Natural killer cell (primary cell): ENCODE measurements at regions not wholly inside any gene's neighbourhood (a gene's known extent, or its start where the extent isn't known, plus 50 kb on each side); places are given as distances from the start of the nearest gene placed in this dataset.

ENCODE experiments used
- ATAC-seq, 3 donors: fragments of 150-1000 bp in 2 of 3; fragments of 200-7000 bp in 1 of 3; cut with Tn5 transposase; 1 replicate in 1 of 3; 2 replicates in 2 of 3; pipeline ENCODE4 v1.10.0; 2021; ENCODE audit warnings: mild to moderate bottlenecking in 2 of 3, moderate library complexity in 2 of 3
- DNase-seq, 2 donors: peaks; one replicate each; pipeline versions ENCODE4 v3.0.0 to v3.0.0-alpha.2; 2013 to 2021; ENCODE audit warnings: mixed read lengths in 1 of 2
- H3K27ac ChIP-seq: one replicate; pipeline ENCODE4 v1.5.1; 2013; ENCODE audit warnings: mild to moderate bottlenecking, low read length
- H3K27me3 ChIP-seq: one replicate; pipeline ENCODE4 v1.6.1; 2013; ENCODE audit warnings: low read length; ENCODE audit not compliant: control insufficient read depth, insufficient read depth
- H3K36me3 ChIP-seq: one replicate; pipeline ENCODE4 v1.6.1; 2013; ENCODE audit warnings: low read length; ENCODE audit not compliant: control insufficient read depth, insufficient read depth
- H3K4me1 ChIP-seq: one replicate; pipeline ENCODE4 v1.6.1; 2013; ENCODE audit warnings: low read length; ENCODE audit not compliant: control insufficient read depth, insufficient read depth
- H3K4me3 ChIP-seq: one replicate; pipeline ENCODE4 v1.5.1; 2013; ENCODE audit warnings: low read length
- H3K9me3 ChIP-seq: one replicate; pipeline ENCODE4 v1.6.1; 2013; ENCODE audit warnings: low read length; ENCODE audit not compliant: control insufficient read depth, insufficient read depth
- H3K27ac Mint-ChIP-seq, 2 donors: one replicate each; pipeline ENCODE4 v1.8.0; 2022; ENCODE audit warnings: mild to moderate bottlenecking in 2 of 2, mixed read lengths in 2 of 2, moderate library complexity in 1 of 2
- H3K27me3 Mint-ChIP-seq, 2 donors: one replicate each; pipeline ENCODE4 v1.8.0; 2022; ENCODE audit warnings: low read depth in 2 of 2, mixed read lengths in 2 of 2
- H3K36me3 Mint-ChIP-seq: one replicate; pipeline ENCODE4 v1.8.0; 2022; ENCODE audit warnings: mixed read lengths
- H3K4me1 Mint-ChIP-seq, 2 donors: one replicate each; pipeline ENCODE4 v1.8.0; 2022; ENCODE audit warnings: mixed read lengths in 2 of 2
- H3K4me3 Mint-ChIP-seq: one replicate; pipeline ENCODE4 v1.8.0; 2022; ENCODE audit warnings: mild to moderate bottlenecking, moderate library complexity, mixed read lengths
- H3K9me3 Mint-ChIP-seq, 2 donors: one replicate each; pipeline ENCODE4 v1.8.0; 2022; ENCODE audit warnings: mixed read lengths in 2 of 2
- CTCF ChIP-seq: fragments of 200-600 bp; IDR thresholded peaks from one replicate; pipeline ENCODE4 v1.8.0; 2022; ENCODE audit warnings: antibody characterized with exemption
- WGBS: methylation state at CpG from one replicate; pipeline ENCODE4 v1.1.7; 2013; ENCODE audit warnings: missing lambda C conversion rate; ENCODE audit not compliant: insufficient coverage; 5-methylcytosine and 5-hydroxymethylcytosine counted together
- intact Hi-C: fragments of 100-400 bp; cut with micrococcal nuclease; formaldehyde crosslinking; loops from one replicate; pipeline ENCODE4 v1.14.2; 2022

- no peaks in the 10 kb centered on the region for H3K9me3 ChIP-seq
- ATAC-seq (no peak), DNase-seq (no peak)
- no peak overlapping the region for H3K27ac ChIP-seq
- peaks cover 0 to 4% of the 10 kb centered on the region in 2 donors for H3K4me1 Mint-ChIP-seq
- H3K27ac Mint-ChIP-seq = no peak overlapping the region
- H3K36me3 ChIP-seq = no peaks in the 10 kb centered on the region
- no peaks in the 10 kb centered on the region for H3K27me3 ChIP-seq
- intact Hi-C loops = no loop called here
- H3K27me3 Mint-ChIP-seq = no peaks in the 10 kb centered on the region
- no peaks in the 10 kb centered on the region for H3K4me1 ChIP-seq
- no peak overlapping the region for H3K4me3 Mint-ChIP-seq
- TF ChIP-seq CTCF = no peak
- H3K36me3 Mint-ChIP-seq = no peaks in the 10 kb centered on the region
- H3K9me3 Mint-ChIP-seq = no peaks in the 10 kb centered on the region
- H3K4me3 ChIP-seq = no peak overlapping the region
- WGBS = 73% methylated on average over 25 of the region's 25 CpGs
Observed at GRCh38 chr6:167506443-167507301, 181.8 kb downstream of the TTLL2 start.

DNA sequence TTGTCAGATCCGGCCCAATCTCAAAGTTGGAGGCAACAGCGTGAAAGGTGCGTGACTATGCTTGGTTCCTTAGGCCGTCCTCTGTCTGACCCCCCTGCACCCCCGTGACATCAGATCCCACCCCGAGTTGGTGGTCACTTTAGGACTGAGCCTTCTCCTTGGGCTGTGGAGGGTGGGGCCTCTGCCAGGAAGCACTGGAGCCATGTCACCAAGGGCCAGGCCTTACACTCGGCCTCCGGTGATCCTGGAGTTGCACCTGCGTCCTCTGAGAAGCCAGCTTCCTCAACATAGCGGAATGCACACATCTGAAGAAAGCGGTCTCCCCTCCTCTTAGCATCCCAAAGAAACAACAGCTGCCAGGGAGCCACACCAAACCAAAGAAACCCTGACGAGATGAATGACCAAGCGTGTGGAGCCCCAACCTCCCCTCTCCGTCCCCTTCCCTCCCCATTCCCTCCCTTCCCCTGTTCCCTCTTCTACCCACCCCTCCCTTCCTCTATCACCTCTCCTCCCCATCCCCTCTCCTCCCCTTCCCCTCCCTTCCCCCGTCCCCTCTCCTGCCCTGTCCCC lies 182.6 kb downstream of the TTLL2 start:
- TF ChIP-seq CTCF = no peak
- DNase-seq = no peak
- H3K4me1 ChIP-seq = no peaks in the 10 kb centered on the region
- Mint-ChIP-seq H3K9me3 (no peaks in the 10 kb centered on the region), H3K27ac (no peak overlapping the region), H3K36me3 (no peaks in the 10 kb centered on the region), H3K4me1 (peaks cover 0 to 4% of the 10 kb centered on the region in 2 donors), H3K4me3 (no peak overlapping the region), H3K27me3 (no peaks in the 10 kb centered on the region)
- H3K4me3 ChIP-seq = no peak overlapping the region
- H3K27ac ChIP-seq = no peak overlapping the region
- H3K36me3 ChIP-seq = no peaks in the 10 kb centered on the region
- H3K27me3 ChIP-seq = no peaks in the 10 kb centered on the region
- no peaks in the 10 kb centered on the region for H3K9me3 ChIP-seq
- 88% methylated on average over 15 of the region's 15 CpGs for WGBS
- intact Hi-C loops = no loop called here
- ATAC-seq = no peak

DNA sequence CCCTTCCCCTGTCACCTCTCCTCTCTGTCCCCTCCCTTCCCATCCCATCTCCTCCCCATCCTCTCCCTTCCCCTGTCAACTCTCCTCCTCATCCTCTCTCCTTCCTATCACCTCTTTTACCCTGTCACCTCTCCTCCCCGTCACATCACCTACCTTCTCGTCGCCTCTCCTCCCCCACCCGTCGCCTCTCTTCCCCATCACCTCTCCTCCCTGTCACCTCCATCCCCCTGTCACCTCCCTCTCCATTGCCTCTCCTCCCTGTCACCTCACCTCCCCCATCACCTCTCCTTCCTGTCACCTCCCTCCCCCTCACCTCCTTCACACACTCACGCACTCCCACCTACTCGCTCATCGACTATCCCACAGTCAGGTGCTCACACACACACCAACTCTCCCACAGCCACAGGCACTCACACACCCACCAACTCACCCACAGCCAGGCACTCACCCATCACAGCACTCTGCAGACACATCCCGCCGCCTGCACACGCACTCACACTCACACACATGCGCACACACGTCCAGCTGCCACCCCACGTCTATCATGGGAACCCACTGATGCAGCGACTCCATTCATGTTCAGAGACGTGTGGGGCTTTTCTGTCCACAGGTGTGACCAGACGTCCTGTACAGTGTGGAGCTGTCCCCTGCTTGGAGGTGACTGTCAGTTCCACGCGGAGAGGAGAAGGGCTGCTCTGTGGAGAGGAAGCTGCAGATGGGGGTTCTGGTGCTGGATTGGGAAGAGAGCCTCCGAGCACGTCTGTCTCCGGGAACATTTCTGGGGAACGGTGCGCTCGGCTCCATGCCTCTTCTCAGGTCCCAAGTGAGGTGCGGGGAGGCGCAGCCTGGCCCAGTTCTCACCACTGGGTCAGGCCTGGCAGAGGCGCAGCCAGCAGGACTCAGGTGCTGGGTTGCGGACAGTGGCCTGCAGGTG lies 184.3 kb downstream of the TTLL2 start:
- Mint-ChIP-seq H3K27me3 (peaks cover 0 to 4% of the 10 kb centered on the region in 2 donors), H3K27ac (no peak overlapping the region), H3K36me3 (no peaks in the 10 kb centered on the region), H3K4me1 (peaks cover 0 to 4% of the 10 kb centered on the region in 2 donors), H3K9me3 (no peaks in the 10 kb centered on the region), H3K4me3 (no peak overlapping the region)
- no peak overlapping the region for H3K27ac ChIP-seq
- no peaks in the 10 kb centered on the region for H3K4me1 ChIP-seq
- no peaks in the 10 kb centered on the region for H3K27me3 ChIP-seq
- H3K36me3 ChIP-seq = no peaks in the 10 kb centered on the region
- DNase-seq = no peak
- WGBS = 86% methylated on average over 29 of the region's 29 CpGs
- intact Hi-C loops = no loop called here
- no peak overlapping the region for H3K4me3 ChIP-seq
- no peaks in the 10 kb centered on the region for H3K9me3 ChIP-seq
- TF ChIP-seq CTCF = no peak
- no peak for ATAC-seq
